ENCODE measurements at regions not wholly inside any gene's neighbourhood (a gene's known extent, or its start where the extent isn't known, plus 50 kb on each side); places are given as distances from the start of the nearest gene placed in this dataset.
"Not testable (repeated sequence)": the region's sequence is repeated elsewhere in the genome, so short reads cannot be mapped to it uniquely, and the experiment has no call there.

GRCh38 chr2:34750742-34751141, 1151.6 kb upstream of the FAM98A start:
- not testable (repeated sequence) for FAIRE-seq; DNase-seq (ENCODE audit: low spot score)

GRCh38 chr2:34747643-34748042, 1148.5 kb upstream of the FAM98A start:
- FAIRE-seq (no peak), DNase-seq (ENCODE audit: low spot score) (no peak)

GRCh38 chr2:34738691-34739090, 1139.6 kb upstream of the FAM98A start:
- DNase-seq (ENCODE audit: low spot score) (no peak), FAIRE-seq (no peak)

GRCh38 chr2:34737146-34737545, 1138.0 kb upstream of the FAM98A start:
- DNase-seq (ENCODE audit: low spot score), result no peak
- FAIRE-seq, result no peak

GRCh38 chr2:34736482-34736881, 1137.4 kb upstream of the FAM98A start:
- FAIRE-seq (no peak), DNase-seq (ENCODE audit: low spot score) (no peak)

- no peak for FAIRE-seq
These were observed 1135.6 kb upstream of the FAM98A start for GRCh38 chr2:34734662-34735061.

GRCh38 chr2:34734042-34734441, 1134.9 kb upstream of the FAM98A start:
- DNase-seq (ENCODE audit: low spot score) (no peak), FAIRE-seq (no peak)

More at GRCh38 chr2:34734662-34735061, 1135.6 kb upstream of the FAM98A start:
- DNase-seq (ENCODE audit: low spot score), result no peak

GRCh38 chr2:34731292-34731691, 1132.2 kb upstream of the FAM98A start:
- FAIRE-seq, result no peak
- DNase-seq (ENCODE audit: low spot score), result no peak

- FAIRE-seq, result no peak
These were observed 1130.7 kb upstream of the FAM98A start for GRCh38 chr2:34729845-34730244.

GRCh38 chr2:34724107-34724506, 1125.0 kb upstream of the FAM98A start:
- FAIRE-seq (peak; percentile 48), DNase-seq (ENCODE audit: low spot score) (no peak)

More at GRCh38 chr2:34729845-34730244, 1130.7 kb upstream of the FAM98A start:
- no peak for DNase-seq (ENCODE audit: low spot score)

- DNase-seq (ENCODE audit: low spot score) (no peak), FAIRE-seq (no peak)
These were observed 1124.6 kb upstream of the FAM98A start for GRCh38 chr2:34723683-34724082.

- FAIRE-seq (no peak), DNase-seq (ENCODE audit: low spot score) (no peak)
These were observed 1120.1 kb upstream of the FAM98A start for GRCh38 chr2:34719206-34719605.

GRCh38 chr2:34705551-34706247, 1106.6 kb upstream of the FAM98A start:
- DNase-seq (ENCODE audit: low spot score), result no peak
- FAIRE-seq, result no peak

- DNase-seq (ENCODE audit: low spot score) (no peak), FAIRE-seq (no peak)
These were observed 1104.2 kb upstream of the FAM98A start for GRCh38 chr2:34703292-34703691.

- FAIRE-seq; DNase-seq (ENCODE audit: low spot score): not testable (repeated sequence)
These were observed 1103.3 kb upstream of the FAM98A start for GRCh38 chr2:34702391-34702790.

- DNase-seq (ENCODE audit: low spot score); FAIRE-seq: not testable (repeated sequence)
These were observed 1078.5 kb upstream of the FAM98A start for GRCh38 chr2:34677591-34677990.

GRCh38 chr2:34677119-34677531, 1078.0 kb upstream of the FAM98A start:
- FAIRE-seq; DNase-seq (ENCODE audit: low spot score): not testable (repeated sequence)

- DNase-seq (ENCODE audit: low spot score) (no peak), FAIRE-seq (no peak)
These were observed 1071.4 kb upstream of the FAM98A start for GRCh38 chr2:34670482-34670881.

- FAIRE-seq, result no peak
- DNase-seq (ENCODE audit: low spot score), result no peak
These were observed 1067.7 kb upstream of the FAM98A start for GRCh38 chr2:34666821-34667220.

- DNase-seq (ENCODE audit: low spot score) (no peak), FAIRE-seq (no peak)
These were observed 1065.2 kb upstream of the FAM98A start for GRCh38 chr2:34664266-34664665.

GRCh38 chr2:34663314-34663713, 1064.2 kb upstream of the FAM98A start:
- FAIRE-seq (no peak), DNase-seq (ENCODE audit: low spot score) (no peak)

- no peak for FAIRE-seq
- no peak for DNase-seq (ENCODE audit: low spot score)
These were observed 1061.6 kb upstream of the FAM98A start for GRCh38 chr2:34660741-34661140.

GRCh38 chr2:34656632-34657031, 1057.5 kb upstream of the FAM98A start:
- DNase-seq (ENCODE audit: low spot score) (no peak), FAIRE-seq (peak; percentile 9)
